GM18868 (cell line): ENCODE measurements at regions not wholly inside any gene's neighbourhood (a gene's known extent, or its start where the extent isn't known, plus 50 kb on each side); places are given as distances from the start of the nearest gene placed in this dataset.
A peak's percentile ranks its signal among the peaks of the same experiment; 100 is the strongest.
"Not testable (repeated sequence)": the region's sequence is repeated elsewhere in the genome, so short reads cannot be mapped to it uniquely, and the experiment has no call there.

Source experiments
- ATAC-seq: cut with Tn5 transposase; IDR thresholded peaks from one replicate; pipeline ENCODE4 v1.9.1; 2021; ENCODE audit warnings: mild to moderate bottlenecking, moderate library complexity; ENCODE audit not compliant: unreplicated experiment

GRCh38 chr6:152811785-152812184 lies 61.2 kb downstream of the VIP start:
- ATAC-seq: no peak

- no peak for ATAC-seq
These were observed 64.8 kb downstream of the VIP start for GRCh38 chr6:152815230-152815872.

- no peak for ATAC-seq
These were observed 65.5 kb downstream of the VIP start for GRCh38 chr6:152816055-152816454.

- ATAC-seq: no peak
These were observed 70.9 kb downstream of the VIP start for GRCh38 chr6:152821525-152821924.

- ATAC-seq: no peak
These were observed 74.1 kb downstream of the VIP start for GRCh38 chr6:152824666-152825065.

GRCh38 chr6:152828431-152828830 lies 77.8 kb downstream of the VIP start:
- no peak for ATAC-seq

- ATAC-seq: not testable (repeated sequence)
These were observed 83.8 kb downstream of the VIP start for GRCh38 chr6:152834366-152834765.

GRCh38 chr6:152836523-152836922 lies 85.9 kb downstream of the VIP start:
- ATAC-seq: no peak

- ATAC-seq: no peak
These were observed 94.8 kb downstream of the VIP start for GRCh38 chr6:152845421-152845820.

GRCh38 chr6:152846825-152847224 lies 96.2 kb downstream of the VIP start:
- no peak for ATAC-seq

- no peak for ATAC-seq
These were observed 98.3 kb downstream of the VIP start for GRCh38 chr6:152848919-152849318.

- ATAC-seq: no peak
These were observed 103.6 kb downstream of the VIP start for GRCh38 chr6:152854086-152854795.

- no peak for ATAC-seq
These were observed 107.5 kb downstream of the VIP start for GRCh38 chr6:152858141-152858540.

GRCh38 chr6:152859225-152859624 lies 108.6 kb downstream of the VIP start:
- ATAC-seq: peak; percentile 66

GRCh38 chr6:152863618-152864326 lies 113.2 kb downstream of the VIP start:
- ATAC-seq: peak; percentile 92

GRCh38 chr6:152874267-152874666 lies 108.6 kb downstream of the FBXO5 start:
- no peak for ATAC-seq

GRCh38 chr6:152874846-152875568 lies 107.8 kb downstream of the FBXO5 start:
- ATAC-seq: no peak

GRCh38 chr6:152879681-152880080 lies 103.2 kb downstream of the FBXO5 start:
- no peak for ATAC-seq

- ATAC-seq: no peak
These were observed 89.7 kb downstream of the FBXO5 start for GRCh38 chr6:152893187-152893586.

GRCh38 chr6:152896923-152897322 lies 85.9 kb downstream of the FBXO5 start:
- ATAC-seq: no peak

GRCh38 chr6:152897807-152898399 lies 84.9 kb downstream of the FBXO5 start:
- peak; percentile 100 for ATAC-seq
